ENCODE measurements at regions not wholly inside any gene's neighbourhood (a gene's known extent, or its start where the extent isn't known, plus 50 kb on each side); places are given as distances from the start of the nearest gene placed in this dataset.
"Not testable (repeated sequence)": the region's sequence is repeated elsewhere in the genome, so short reads cannot be mapped to it uniquely, and the experiment has no call there.

DNA sequence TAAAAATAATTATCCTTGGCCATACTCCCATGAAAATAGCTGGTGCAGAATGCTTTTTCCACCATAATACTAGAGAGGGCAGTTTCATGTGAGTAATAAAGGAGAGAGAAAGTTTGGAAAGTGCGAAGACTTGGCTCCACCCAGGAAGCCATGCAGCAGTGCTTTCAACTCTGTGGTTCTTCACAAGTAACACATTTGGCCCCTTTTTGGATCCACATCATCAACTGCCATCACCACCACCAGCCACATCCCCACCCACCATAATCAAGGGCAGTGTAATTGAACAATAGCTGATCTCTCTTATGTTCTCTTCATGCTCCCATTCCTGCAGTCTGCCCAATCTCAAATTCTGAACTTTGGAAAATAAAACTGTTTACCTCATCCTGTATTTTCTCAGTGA lies 637.3 kb downstream of the RPIA start:
- TF ChIP-seq, protein P1, sequence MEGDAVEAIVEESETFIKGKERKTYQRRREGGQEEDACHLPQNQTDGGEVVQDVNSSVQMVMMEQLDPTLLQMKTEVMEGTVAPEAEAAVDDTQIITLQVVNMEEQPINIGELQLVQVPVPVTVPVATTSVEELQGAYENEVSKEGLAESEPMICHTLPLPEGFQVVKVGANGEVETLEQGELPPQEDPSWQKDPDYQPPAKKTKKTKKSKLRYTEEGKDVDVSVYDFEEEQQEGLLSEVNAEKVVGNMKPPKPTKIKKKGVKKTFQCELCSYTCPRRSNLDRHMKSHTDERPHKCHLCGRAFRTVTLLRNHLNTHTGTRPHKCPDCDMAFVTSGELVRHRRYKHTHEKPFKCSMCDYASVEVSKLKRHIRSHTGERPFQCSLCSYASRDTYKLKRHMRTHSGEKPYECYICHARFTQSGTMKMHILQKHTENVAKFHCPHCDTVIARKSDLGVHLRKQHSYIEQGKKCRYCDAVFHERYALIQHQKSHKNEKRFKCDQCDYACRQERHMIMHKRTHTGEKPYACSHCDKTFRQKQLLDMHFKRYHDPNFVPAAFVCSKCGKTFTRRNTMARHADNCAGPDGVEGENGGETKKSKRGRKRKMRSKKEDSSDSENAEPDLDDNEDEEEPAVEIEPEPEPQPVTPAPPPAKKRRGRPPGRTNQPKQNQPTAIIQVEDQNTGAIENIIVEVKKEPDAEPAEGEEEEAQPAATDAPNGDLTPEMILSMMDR (IDR thresholded peaks at IDR 0.05; ENCODE audit: poor library complexity), result not testable (repeated sequence)
- not testable (repeated sequence) for TF ChIP-seq EZH2 (IDR thresholded peaks at IDR 0.05; ENCODE audit: borderline replicate concordance); EZH2phosphoT487 (IDR thresholded peaks at IDR 0.05; ENCODE audit: low read depth, severe bottlenecking, unreplicated experiment)

Measured in hepatocyte (in vitro differentiated cells).